IMR-90 (cell line): ENCODE measurements at regions not wholly inside any gene's neighbourhood (a gene's known extent, or its start where the extent isn't known, plus 50 kb on each side); places are given as distances from the start of the nearest gene placed in this dataset.

Source experiments
- ATAC-seq: fragments of 200-7000 bp; cut with Tn5 transposase; 2 replicates; pipeline ENCODE4 v1.9.1; 2020; ENCODE audit warnings: low read depth, mild to moderate bottlenecking, moderate library complexity
- BruUV-seq: library from RNA; stranded (reverse); fragments of 400-500 nt; replicated peaks from 2 replicates; lab custom pipeline; 2021; lab: Mats Ljungman, UMichigan
- CTCF ChIA-PET: fragments of 300-600 bp; formaldehyde crosslinking; extraction: SDS; loops from one replicate; lab custom pipeline; 2021; ENCODE audit warnings: antibody characterized with exemption; lab: Yijun Ruan, JAX
- POLR2A ChIA-PET: fragments of 300-600 bp; sonication (Branson Sonifier 250); formaldehyde crosslinking; loops from one replicate; lab custom pipeline; 2022; ENCODE audit warnings: antibody characterized with exemption; ENCODE audit not compliant: unreplicated experiment; lab: Charles Lee
- DNase-seq: peaks from one replicate; pipeline ENCODE4 v3.0.0; 2013
- H2AFZ ChIP-seq: replicated peaks from 2 replicates; pipeline ENCODE3; 2013; ENCODE audit warnings: low read length, mild to moderate bottlenecking; ENCODE audit not compliant: poor library complexity
- H2AK5ac ChIP-seq: 2 replicates; pipeline ENCODE4 v1.6.1; 2013; ENCODE audit warnings: low read depth, low read length, inconsistent platforms
- H2AK9ac ChIP-seq: replicated peaks from 2 replicates; pipeline ENCODE3; 2013; ENCODE audit warnings: mild to moderate bottlenecking, low read depth, low read length, moderate library complexity; ENCODE audit not compliant: poor library complexity
- H2BK120ac ChIP-seq: 2 replicates; pipeline ENCODE4 v1.6.1; 2013; ENCODE audit warnings: low read depth, low read length, inconsistent platforms
- H2BK15ac ChIP-seq: 3 replicates; pipeline ENCODE4 v1.6.1; 2013; ENCODE audit warnings: low read depth, low read length, inconsistent platforms
- H2BK20ac ChIP-seq: 2 replicates; pipeline ENCODE4 v1.6.1; 2013; ENCODE audit warnings: low read depth, mild to moderate bottlenecking, inconsistent platforms, low read length, moderate library complexity
- H2BK5ac ChIP-seq: 2 replicates; pipeline ENCODE4 v1.6.1; 2013; ENCODE audit warnings: mild to moderate bottlenecking, low read depth, low read length, inconsistent platforms; ENCODE audit not compliant: poor library complexity, severe bottlenecking
- H3K14ac ChIP-seq: replicated peaks from 2 replicates; pipeline ENCODE4 v1.6.1; 2013; ENCODE audit warnings: low read depth, low read length, inconsistent platforms
- H3K18ac ChIP-seq: 2 replicates; pipeline ENCODE4 v1.6.1; 2013; ENCODE audit warnings: low read depth, low read length, control low read depth
- H3K23ac ChIP-seq: 2 replicates; pipeline ENCODE4 v1.6.1; 2013; ENCODE audit warnings: low read depth, low read length, inconsistent platforms
- H3K27ac ChIP-seq: 2 replicates; pipeline ENCODE4 v1.5.1; 2013; ENCODE audit warnings: mild to moderate bottlenecking, control low read depth, low read length; ENCODE audit not compliant: insufficient read depth
- H3K27me3 ChIP-seq: 2 replicates; pipeline ENCODE4 v1.6.1; 2013; ENCODE audit warnings: low read length; ENCODE audit not compliant: control insufficient read depth, insufficient read depth
- H3K36me3 ChIP-seq: 2 replicates; pipeline ENCODE4 v1.6.1; 2013; ENCODE audit warnings: low read length, mixed read lengths; ENCODE audit not compliant: control insufficient read depth, insufficient read depth
- H3K4ac ChIP-seq: 2 replicates; pipeline ENCODE4 v1.6.1; 2013; ENCODE audit warnings: low read depth, low read length, inconsistent platforms
- H3K4me1 ChIP-seq: 2 replicates; pipeline ENCODE4 v1.6.1; 2013; ENCODE audit warnings: low read length, mixed read lengths; ENCODE audit not compliant: control insufficient read depth, insufficient read depth
- H3K4me2 ChIP-seq: 2 replicates; pipeline ENCODE4 v1.6.1; 2013; ENCODE audit warnings: low read depth, mild to moderate bottlenecking, control low read depth, low read length, moderate library complexity
- H3K4me3 ChIP-seq: 2 replicates; pipeline ENCODE4 v1.5.1; 2013; ENCODE audit warnings: low read depth, mild to moderate bottlenecking, control low read depth, low read length, moderate library complexity; ENCODE audit not compliant: insufficient read depth
- H3K56ac ChIP-seq: 2 replicates; pipeline ENCODE4 v1.6.1; 2013; ENCODE audit warnings: low read length, inconsistent platforms; ENCODE audit not compliant: insufficient read depth; ENCODE audit errors: extremely low read depth
- H3K79me1 ChIP-seq, 2 experiments: 2 replicates each; pipeline ENCODE4 v1.6.1; 2013; ENCODE audit warnings: low read length in 2 of 2, inconsistent platforms in 1 of 2, low read depth in 1 of 2
- H3K9ac ChIP-seq: 2 replicates; pipeline ENCODE4 v1.6.1; 2013; ENCODE audit warnings: low read depth, low read length, control low read depth
- H3K9me1 ChIP-seq: 2 replicates; pipeline ENCODE4 v1.6.1; 2013; ENCODE audit warnings: low read length, inconsistent platforms; ENCODE audit not compliant: insufficient read depth
- H3K9me3 ChIP-seq: 2 replicates; pipeline ENCODE4 v1.6.1; 2013; ENCODE audit warnings: low read length; ENCODE audit not compliant: control insufficient read depth, insufficient read depth
- H4K20me1 ChIP-seq: 2 replicates; pipeline ENCODE4 v1.6.1; 2013; ENCODE audit warnings: low read length, inconsistent platforms; ENCODE audit not compliant: insufficient read depth
- H4K5ac ChIP-seq: 2 replicates; pipeline ENCODE4 v1.6.1; 2013; ENCODE audit warnings: mild to moderate bottlenecking, low read depth, low read length, control low read depth
- H4K8ac ChIP-seq, 2 experiments: 2 replicates each; pipeline ENCODE4 v1.6.1; 2013; ENCODE audit warnings: low read depth in 2 of 2, low read length in 2 of 2, control low read depth in 1 of 2, inconsistent platforms in 1 of 2
- H4K91ac ChIP-seq: 2 replicates; pipeline ENCODE4 v1.6.1; 2013; ENCODE audit warnings: low read depth, low read length, inconsistent platforms; ENCODE audit not compliant: insufficient read depth
- BHLHE40 ChIP-seq: fragments of 150-350 bp; IDR thresholded peaks from 2 replicates; pipeline ENCODE4 v1.6.1; 2016; ENCODE audit warnings: mild to moderate bottlenecking, low read depth, low read length
- CEBPB ChIP-seq: IDR thresholded peaks from 2 replicates; pipeline ENCODE4 v1.6.1; 2012; ENCODE audit warnings: low read depth, low read length, improper control_type of control experiment
- MAFK ChIP-seq: IDR thresholded peaks from 2 replicates; pipeline ENCODE4 v1.6.1; 2012; ENCODE audit warnings: low read depth, low read length, improper control_type of control experiment
- MAZ ChIP-seq: IDR thresholded peaks from 2 replicates; pipeline ENCODE4 v1.6.1; 2012; ENCODE audit warnings: low read depth, mild to moderate bottlenecking, low read length, improper control_type of control experiment, moderate library complexity, borderline replicate concordance
- RAD21 ChIP-seq: IDR thresholded peaks from 2 replicates; pipeline ENCODE4 v1.6.1; 2012; ENCODE audit warnings: low read length, improper control_type of control experiment
- SMC3 ChIP-seq: fragments of 150-350 bp; IDR thresholded peaks from 2 replicates; pipeline ENCODE4 v1.6.1; 2016; ENCODE audit warnings: low read depth, mild to moderate bottlenecking, antibody characterized with exemption, low read length, moderate library complexity
- USF2 ChIP-seq: fragments of 150-350 bp; IDR thresholded peaks from 2 replicates; pipeline ENCODE4 v1.6.1; 2017; ENCODE audit warnings: mild to moderate bottlenecking, antibody characterized with exemption, low read length, low read depth
- WGBS, 2 experiments: methylation state at CpG; one replicate each; pipeline versions ENCODE4 v1.1.5 to v1.1.7; 2013; ENCODE audit warnings: missing lambda C conversion rate in 2 of 2; ENCODE audit not compliant: insufficient read length in 1 of 2; ENCODE audit errors: extremely low coverage in 2 of 2; 5-methylcytosine and 5-hydroxymethylcytosine counted together
- dilution Hi-C: fragments of 300-500 bp; cut with HindIII; formaldehyde crosslinking; loops from one replicate; pipeline ENCODE4 v1.14.3; 2018; ENCODE audit warnings: low sequenced_read_pairs; ENCODE audit not compliant: unreplicated experiment
- in situ Hi-C: fragments of 300-500 bp; cut with MboI; formaldehyde crosslinking; loops from 3 replicates; pipeline ENCODE4 v1.14.3; 2019; ENCODE audit warnings: low sequenced_read_pairs, inconsistent platforms, mixed read lengths
- intact Hi-C: fragments of 100-400 bp; cut with micrococcal nuclease; formaldehyde crosslinking; loops from 2 replicates; pipeline ENCODE4 v1.10.0; 2022

GRCh38 chr1:55468142-55468795, 253.1 kb upstream of the USP24 start:
- ATAC-seq: peak; percentile 53
- peak overlapping the region; percentile 16; the same call in 1 of the 2 replicates for H3K27ac ChIP-seq

More at GRCh38 chr1:55468142-55468795, 253.1 kb upstream of the USP24 start:
- no peaks in the 10 kb centered on the region for H3K27me3 ChIP-seq
- no peak overlapping the region; the same call in 1 of the 2 replicates for H4K5ac ChIP-seq
- peak overlapping the region; percentile 32; the same call in 1 of the 2 replicates for H3K18ac ChIP-seq
- peak overlapping the region in 1 of 2 experiments; percentile 53; a peak in 1 of 4 replicates for H4K8ac ChIP-seq
- H2AK9ac ChIP-seq: no peak overlapping the region
- H2BK5ac ChIP-seq: no peak overlapping the region
- no peak overlapping the region for H3K56ac ChIP-seq
- H3K9ac ChIP-seq: no peak overlapping the region
- in situ Hi-C loops: no loop called here
- ChIA-PET POLR2A (interaction anchor here (0.6 kb wide), 1 partner anchor 1108 kb away, joined by 3 read pairs; no protein-coding TSS in a partner anchor), CTCF (no interaction called here)
- H4K91ac ChIP-seq: no peak overlapping the region; the same call in 1 of the 2 replicates
- dilution Hi-C loops: no loop called here
- intact Hi-C loops: no loop called here
- no peaks in the 10 kb centered on the region for H3K36me3 ChIP-seq
- no peak overlapping the region for H3K23ac ChIP-seq
- no peaks in the 10 kb centered on the region for H3K9me3 ChIP-seq
- BruUV-seq: no TSS peak
- H4K20me1 ChIP-seq: no peaks in the 10 kb centered on the region
- no peak overlapping the region for H3K4me2 ChIP-seq
- H3K4me3 ChIP-seq: no peak overlapping the region
- no peak overlapping the region for H2AFZ ChIP-seq
- peaks cover 2% of the 10 kb centered on the region; the same call in 1 of the 2 replicates for H3K4me1 ChIP-seq
- no CpG with 5 or more reads among the region's 7 CpGs for WGBS, 2 experiments
- H2BK15ac ChIP-seq: 0 out of 3 replicates have a peak overlapping the region, but pooled peaks have one; percentile 13
- no peaks in the 10 kb centered on the region for H3K9me1 ChIP-seq
- 0 out of 2 replicates have a peak overlapping the region, but pooled peaks have one; percentile 20 for H2BK120ac ChIP-seq
- TF ChIP-seq MAZ (no peak), USF2 (no peak), MAFK (no peak), CEBPB (no peak), BHLHE40 (no peak), RAD21 (no peak), SMC3 (no peak)
- H2BK20ac ChIP-seq: peak overlapping the region; percentile 11; the same call in 1 of the 2 replicates
- no peak overlapping the region; the same call in 1 of the 2 replicates for H2AK5ac ChIP-seq
- no peaks in the 10 kb centered on the region for H3K79me1 ChIP-seq
- H3K14ac ChIP-seq: peak overlapping the region; percentile 9; the same call in 1 of the 2 replicates
- DNase-seq: peak; percentile 18
- H3K4ac ChIP-seq: no peak overlapping the region
